ENCODE measurements at regions not wholly inside any gene's neighbourhood (a gene's known extent, or its start where the extent isn't known, plus 50 kb on each side); places are given as distances from the start of the nearest gene placed in this dataset.

- Histone ChIP-seq H3K27me3 (no peaks in the 10 kb centered on the region), H3K27ac (no peak overlapping the region), H3K36me3 (no peaks in the 10 kb centered on the region), H3K4me1 (no peaks in the 10 kb centered on the region), H3K9me3 (no peaks in the 10 kb centered on the region), H3K4me3 (no peak overlapping the region)
- no peak for TF ChIP-seq CTCF (IDR thresholded peaks at IDR 0.05)
- no peak for DNase-seq (ENCODE audit: low spot score)
Observed at GRCh38 chr10:33820531-33820930, 486.1 kb upstream of the NRP1 start.

GRCh38 chr10:33819206-33819605 lies 484.7 kb upstream of the NRP1 start:
- no peak for TF ChIP-seq CTCF (IDR thresholded peaks at IDR 0.05)
- H3K9me3 ChIP-seq, result no peaks in the 10 kb centered on the region
- H3K4me1 ChIP-seq, result no peaks in the 10 kb centered on the region
- no peak for DNase-seq (ENCODE audit: low spot score)
- H3K27ac ChIP-seq, result no peak overlapping the region
- no peaks in the 10 kb centered on the region for H3K27me3 ChIP-seq
- no peak overlapping the region for H3K4me3 ChIP-seq
- H3K36me3 ChIP-seq, result no peaks in the 10 kb centered on the region

- no peak for TF ChIP-seq CTCF (IDR thresholded peaks at IDR 0.05)
- Histone ChIP-seq H3K27ac (no peak overlapping the region), H3K27me3 (no peaks in the 10 kb centered on the region), H3K9me3 (no peaks in the 10 kb centered on the region), H3K4me1 (no peaks in the 10 kb centered on the region), H3K36me3 (no peaks in the 10 kb centered on the region), H3K4me3 (no peak overlapping the region)
- DNase-seq (ENCODE audit: low spot score), result no peak
Observed at GRCh38 chr10:33818343-33818742, 483.9 kb upstream of the NRP1 start.

- H3K4me1 ChIP-seq, result no peaks in the 10 kb centered on the region
- H3K9me3 ChIP-seq, result no peaks in the 10 kb centered on the region
Observed at GRCh38 chr10:33817605-33818004, 483.1 kb upstream of the NRP1 start.

GRCh38 chr10:33815776-33816175 lies 481.3 kb upstream of the NRP1 start:
- TF ChIP-seq CTCF (IDR thresholded peaks at IDR 0.05), result no peak
- H3K27me3 ChIP-seq, result no peaks in the 10 kb centered on the region
- H3K27ac ChIP-seq, result no peak overlapping the region
- H3K4me1 ChIP-seq, result no peaks in the 10 kb centered on the region
- no peaks in the 10 kb centered on the region for H3K36me3 ChIP-seq
- no peaks in the 10 kb centered on the region for H3K9me3 ChIP-seq
- no peak for DNase-seq (ENCODE audit: low spot score)
- no peak overlapping the region for H3K4me3 ChIP-seq

More at GRCh38 chr10:33817605-33818004, 483.1 kb upstream of the NRP1 start:
- no peak overlapping the region for H3K4me3 ChIP-seq
- no peak for DNase-seq (ENCODE audit: low spot score)
- no peaks in the 10 kb centered on the region for H3K36me3 ChIP-seq
- no peaks in the 10 kb centered on the region for H3K27me3 ChIP-seq
- no peak overlapping the region for H3K27ac ChIP-seq
- no peak for TF ChIP-seq CTCF (IDR thresholded peaks at IDR 0.05)

GRCh38 chr10:33813871-33814270 lies 479.4 kb upstream of the NRP1 start:
- no peaks in the 10 kb centered on the region for H3K4me1 ChIP-seq
- H3K27ac ChIP-seq, result no peak overlapping the region
- no peaks in the 10 kb centered on the region for H3K27me3 ChIP-seq
- H3K4me3 ChIP-seq, result no peak overlapping the region
- no peak for DNase-seq (ENCODE audit: low spot score)
- TF ChIP-seq CTCF (IDR thresholded peaks at IDR 0.05), result no peak
- H3K9me3 ChIP-seq, result no peaks in the 10 kb centered on the region
- no peaks in the 10 kb centered on the region for H3K36me3 ChIP-seq

All from right atrium auricular region (tissue), 2 donors.